Dendritic cell treated with granulocyte-macrophage colony-stimulating factor and Interleukin-4, amounts not matched to agents 40 ng/mL and 50 ng/mL, for 4 days (primary cell): ENCODE measurements at regions not wholly inside any gene's neighbourhood (a gene's known extent, or its start where the extent isn't known, plus 50 kb on each side); places are given as distances from the start of the nearest gene placed in this dataset.

Experiments
- H3K27ac Mint-ChIP-seq: one replicate; pipeline ENCODE4 v1.8.0; 2022; ENCODE audit warnings: mild to moderate bottlenecking, mixed read lengths
- H3K27me3 Mint-ChIP-seq: one replicate; pipeline ENCODE4 v1.8.0; 2022; ENCODE audit warnings: mild to moderate bottlenecking, mixed read lengths
- H3K36me3 Mint-ChIP-seq: one replicate; pipeline ENCODE4 v1.8.0; 2022; ENCODE audit warnings: low read depth, mixed read lengths
- H3K4me1 Mint-ChIP-seq: one replicate; pipeline ENCODE4 v1.8.0; 2022; ENCODE audit warnings: low read depth, mixed read lengths
- H3K4me3 Mint-ChIP-seq: one replicate; pipeline ENCODE4 v1.8.0; 2022; ENCODE audit warnings: mild to moderate bottlenecking, moderate library complexity, mixed read lengths
- H3K9me3 Mint-ChIP-seq: one replicate; pipeline ENCODE4 v1.8.0; 2022; ENCODE audit warnings: mixed read lengths
- intact Hi-C: fragments of 100-400 bp; cut with micrococcal nuclease; formaldehyde crosslinking; loops from one replicate; pipeline ENCODE4 v1.15.0; 2022

DNA sequence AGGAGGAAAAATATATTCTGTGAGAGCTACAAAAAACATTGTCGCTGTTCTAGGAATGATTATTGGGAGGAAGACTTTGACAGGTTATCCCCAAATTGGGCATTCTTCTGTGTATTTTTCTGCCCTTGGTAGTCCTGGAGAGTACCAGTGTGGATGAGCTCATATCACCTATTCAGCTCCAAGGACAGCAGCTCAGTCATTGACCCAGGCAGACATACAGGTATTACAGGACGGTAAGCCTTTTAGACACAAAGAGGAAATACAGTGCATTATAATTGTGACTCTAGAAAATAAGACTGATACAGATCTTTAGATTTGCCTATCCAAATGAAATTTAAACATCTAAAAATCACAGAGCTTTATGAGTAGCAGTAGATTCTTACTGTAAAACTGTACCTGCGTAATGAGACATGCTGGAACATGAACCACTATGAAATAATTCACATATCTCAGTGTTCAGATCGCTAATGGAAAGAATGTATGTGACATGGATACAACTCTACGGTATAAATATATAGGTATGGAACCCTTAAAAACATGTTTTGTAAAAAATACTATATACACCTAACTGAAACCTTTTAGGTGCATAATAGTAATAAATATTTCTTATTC is 56.0 kb downstream of the PLK2 start:
- intact Hi-C loops, result no loop called here
- Mint-ChIP-seq H3K9me3 (no peaks in the 10 kb centered on the region), H3K27ac (no peak overlapping the region), H3K36me3 (no peaks in the 10 kb centered on the region), H3K4me1 (no peaks in the 10 kb centered on the region), H3K4me3 (no peak overlapping the region), H3K27me3 (peaks cover 3% of the 10 kb centered on the region)

DNA sequence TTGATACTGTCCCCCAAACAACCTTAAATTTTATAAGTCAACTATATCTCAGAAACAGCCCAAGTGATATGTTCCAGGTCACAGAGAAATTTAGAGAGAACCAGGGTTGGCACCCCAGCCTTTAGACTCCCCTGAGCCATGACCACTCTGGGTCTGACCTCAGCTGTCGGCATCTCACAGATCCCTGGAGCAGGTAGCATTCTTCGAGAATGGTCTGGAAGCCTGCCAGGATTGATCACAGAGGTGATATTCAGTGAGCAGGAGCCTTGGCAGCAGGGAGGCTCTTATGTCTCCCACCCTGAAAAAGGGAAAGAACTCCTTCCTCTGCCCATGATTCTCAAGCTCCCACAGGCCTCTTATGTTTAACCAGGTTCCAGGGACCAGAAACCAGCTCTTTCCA is 58.2 kb downstream of the PLK2 start:
- no peaks in the 10 kb centered on the region for H3K9me3 Mint-ChIP-seq
- no peaks in the 10 kb centered on the region for H3K27me3 Mint-ChIP-seq
- no peaks in the 10 kb centered on the region for H3K4me1 Mint-ChIP-seq
- H3K27ac Mint-ChIP-seq, result no peak overlapping the region
- no peak overlapping the region for H3K4me3 Mint-ChIP-seq
- no peaks in the 10 kb centered on the region for H3K36me3 Mint-ChIP-seq
- intact Hi-C loops, result no loop called here

DNA sequence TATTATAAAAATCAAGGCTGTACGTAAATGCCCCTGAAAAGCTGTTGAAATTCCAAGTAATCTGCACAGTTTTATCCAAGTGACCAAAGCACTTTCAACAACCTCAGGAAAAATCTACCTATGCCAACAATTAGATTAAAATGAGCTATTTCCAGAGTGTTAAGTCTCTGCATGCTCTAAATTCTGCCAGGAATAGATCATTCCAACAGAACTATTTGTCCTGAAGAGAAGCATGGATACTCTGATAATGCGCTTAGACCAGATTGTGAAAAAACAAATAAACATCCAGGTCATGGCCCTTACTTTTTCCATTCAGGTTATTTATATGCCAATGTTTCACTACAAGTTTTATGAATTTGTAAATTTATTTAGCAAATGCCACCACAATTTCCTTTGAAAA is 59.1 kb downstream of the PLK2 start:
- Mint-ChIP-seq H3K27ac (no peak overlapping the region), H3K27me3 (no peaks in the 10 kb centered on the region), H3K36me3 (no peaks in the 10 kb centered on the region), H3K4me3 (no peak overlapping the region), H3K4me1 (no peaks in the 10 kb centered on the region), H3K9me3 (no peaks in the 10 kb centered on the region)
- intact Hi-C loops, result no loop called here

DNA sequence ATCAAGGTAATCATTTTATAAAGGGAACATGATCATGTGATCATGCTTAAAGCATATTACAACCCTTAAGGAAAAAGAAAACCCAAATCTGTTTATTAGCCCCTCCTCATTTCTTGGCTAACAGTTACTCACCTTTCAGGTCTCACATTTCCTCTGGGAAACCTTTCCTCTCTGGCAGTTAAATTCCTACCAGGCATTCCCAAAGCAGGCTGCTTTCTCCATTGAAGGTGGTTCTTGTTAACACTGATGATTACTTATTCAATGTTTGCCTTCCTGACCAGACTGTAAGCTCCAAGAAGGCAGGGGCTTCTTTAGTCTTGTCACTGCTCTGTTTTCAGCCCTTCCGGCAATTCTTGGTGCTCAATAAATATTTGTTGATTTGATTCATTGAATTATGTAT is 59.9 kb downstream of the PLK2 start:
- no peaks in the 10 kb centered on the region for H3K4me1 Mint-ChIP-seq
- no peaks in the 10 kb centered on the region for H3K27me3 Mint-ChIP-seq
- intact Hi-C loops, result no loop called here
- H3K9me3 Mint-ChIP-seq, result no peaks in the 10 kb centered on the region
- no peak overlapping the region for H3K4me3 Mint-ChIP-seq
- H3K27ac Mint-ChIP-seq, result no peak overlapping the region
- H3K36me3 Mint-ChIP-seq, result no peaks in the 10 kb centered on the region

DNA sequence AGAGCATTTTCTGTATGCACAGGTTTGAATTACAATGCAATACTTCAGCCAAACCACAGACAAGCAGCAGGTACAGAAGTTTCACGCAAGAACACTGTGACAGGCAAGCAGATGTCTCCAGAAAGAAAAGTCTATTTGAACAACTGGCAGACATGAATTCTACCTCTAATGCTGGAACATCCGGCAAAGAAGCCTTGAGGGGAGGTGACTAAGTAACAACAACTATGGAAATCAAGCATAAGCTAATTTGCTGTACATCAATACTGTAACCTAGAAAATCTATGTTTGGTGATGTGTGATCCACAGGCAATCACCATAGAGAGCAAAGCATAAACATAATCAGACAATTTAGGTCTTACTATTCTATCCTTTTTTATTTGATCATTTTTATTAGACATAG is 65.5 kb downstream of the PLK2 start:
- Mint-ChIP-seq H3K36me3 (no peaks in the 10 kb centered on the region), H3K9me3 (no peaks in the 10 kb centered on the region), H3K4me1 (no peaks in the 10 kb centered on the region), H3K4me3 (no peak overlapping the region), H3K27me3 (no peaks in the 10 kb centered on the region), H3K27ac (no peak overlapping the region)
- intact Hi-C loops, result no loop called here

DNA sequence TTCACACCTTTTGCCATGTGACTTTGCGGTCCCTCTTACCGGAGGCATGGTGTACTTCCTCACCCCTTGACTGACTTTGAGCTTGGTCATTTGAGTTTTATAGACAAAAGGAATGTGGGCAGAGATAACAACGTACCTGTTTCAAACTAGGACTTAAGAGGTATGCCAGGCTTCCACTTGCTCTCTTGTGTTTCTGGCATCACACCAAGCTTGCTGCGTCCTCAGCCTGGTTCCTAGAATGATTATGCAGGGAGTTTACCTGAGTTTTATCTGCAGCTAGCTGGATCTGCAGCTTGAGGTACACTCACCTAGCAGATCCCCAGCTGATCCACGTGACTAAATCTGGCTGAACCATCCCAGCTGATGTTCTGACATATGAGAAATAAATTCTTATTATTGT is 66.2 kb downstream of the PLK2 start:
- no peak overlapping the region for H3K27ac Mint-ChIP-seq
- H3K4me1 Mint-ChIP-seq, result no peaks in the 10 kb centered on the region
- H3K9me3 Mint-ChIP-seq, result no peaks in the 10 kb centered on the region
- intact Hi-C loops, result no loop called here
- H3K4me3 Mint-ChIP-seq, result no peak overlapping the region
- H3K36me3 Mint-ChIP-seq, result no peaks in the 10 kb centered on the region
- no peaks in the 10 kb centered on the region for H3K27me3 Mint-ChIP-seq

DNA sequence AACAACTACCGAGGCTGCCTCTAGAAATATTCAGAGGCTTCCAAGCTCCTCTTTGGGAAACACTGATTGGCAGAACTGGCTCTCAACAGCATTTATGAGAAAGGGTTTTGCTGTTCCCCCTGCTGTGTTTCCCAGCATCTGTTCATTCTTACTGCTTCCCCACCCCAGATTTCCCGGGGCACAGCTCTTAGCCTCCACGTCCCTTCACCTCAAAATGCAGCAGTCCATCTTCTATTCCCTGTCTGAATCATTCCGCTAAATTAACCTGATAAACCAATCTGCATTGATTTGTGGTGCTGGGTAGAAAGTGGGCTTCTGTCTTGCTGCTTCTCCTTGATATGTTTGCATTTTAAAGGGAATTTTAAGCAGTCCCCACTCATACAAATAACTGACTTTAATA is 67.4 kb downstream of the PLK2 start:
- no peaks in the 10 kb centered on the region for H3K9me3 Mint-ChIP-seq
- intact Hi-C loops, result no loop called here
- H3K36me3 Mint-ChIP-seq, result no peaks in the 10 kb centered on the region
- no peak overlapping the region for H3K27ac Mint-ChIP-seq
- H3K4me3 Mint-ChIP-seq, result no peak overlapping the region
- no peaks in the 10 kb centered on the region for H3K27me3 Mint-ChIP-seq
- H3K4me1 Mint-ChIP-seq, result no peaks in the 10 kb centered on the region

DNA sequence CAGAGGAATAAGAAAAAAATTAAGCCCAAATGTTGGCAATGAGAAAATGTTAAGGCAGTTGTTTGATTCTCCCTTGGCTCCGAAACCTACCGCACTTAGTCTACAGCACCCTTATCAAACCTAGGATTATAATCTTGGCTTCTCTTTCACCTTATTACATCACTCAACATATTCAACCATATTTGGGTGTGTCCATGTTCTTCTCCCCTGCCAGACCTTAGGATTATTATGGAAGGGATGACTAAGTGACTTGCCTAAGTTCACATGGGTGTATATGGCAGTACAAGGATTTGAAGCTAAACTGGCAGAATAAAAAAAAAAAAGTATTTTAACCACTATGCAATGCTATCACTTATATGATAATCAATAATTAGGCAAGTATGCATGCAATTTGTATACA is 76.4 kb downstream of the PLK2 start:
- no peaks in the 10 kb centered on the region for H3K4me1 Mint-ChIP-seq
- intact Hi-C loops, result no loop called here
- peaks cover 28% of the 10 kb centered on the region for H3K9me3 Mint-ChIP-seq
- H3K27me3 Mint-ChIP-seq, result no peaks in the 10 kb centered on the region
- no peaks in the 10 kb centered on the region for H3K36me3 Mint-ChIP-seq
- H3K27ac Mint-ChIP-seq, result no peak overlapping the region
- H3K4me3 Mint-ChIP-seq, result no peak overlapping the region

DNA sequence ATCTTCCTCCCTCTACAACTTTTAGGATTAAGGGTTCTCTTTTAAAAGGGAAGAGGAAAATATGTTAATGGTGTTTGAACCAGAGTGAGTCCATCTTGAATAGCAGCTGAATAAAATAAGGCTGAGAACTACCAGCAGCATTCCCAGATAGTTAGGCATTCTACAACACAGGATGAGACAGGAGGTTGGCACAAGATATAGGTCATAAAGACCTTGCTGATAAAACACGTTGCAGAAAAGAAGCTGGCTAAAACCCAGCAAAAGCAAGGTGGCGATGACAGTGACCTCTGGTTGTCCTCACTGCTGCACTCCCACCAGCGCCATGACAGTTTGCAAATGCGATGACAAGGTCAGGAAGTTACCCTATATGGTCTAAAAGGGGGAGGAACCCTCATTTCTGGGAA is 77.8 kb downstream of the PLK2 start:
- no peaks in the 10 kb centered on the region for H3K36me3 Mint-ChIP-seq
- peaks cover 38% of the 10 kb centered on the region for H3K9me3 Mint-ChIP-seq
- H3K4me1 Mint-ChIP-seq, result no peaks in the 10 kb centered on the region
- H3K27me3 Mint-ChIP-seq, result no peaks in the 10 kb centered on the region
- no peak overlapping the region for H3K27ac Mint-ChIP-seq
- intact Hi-C loops, result no loop called here
- no peak overlapping the region for H3K4me3 Mint-ChIP-seq

DNA sequence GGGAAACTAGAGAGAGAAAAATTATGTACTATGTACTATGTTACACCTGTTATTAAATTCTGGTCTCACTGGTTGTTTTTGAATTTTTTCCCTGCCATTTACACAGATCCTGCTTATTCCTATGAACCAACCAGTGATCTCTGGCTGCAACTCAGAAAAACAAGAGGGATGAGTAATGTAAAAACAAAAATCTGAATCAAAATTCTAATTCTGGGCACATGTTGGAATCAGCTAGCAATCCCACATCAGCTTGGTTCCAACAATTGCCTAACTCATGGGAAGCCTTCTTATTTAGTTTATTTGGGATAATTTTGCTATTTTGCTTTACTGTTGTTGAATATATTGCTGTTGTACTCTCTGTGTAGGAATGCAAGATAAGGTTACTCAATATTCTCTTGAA is 78.3 kb downstream of the PLK2 start:
- Mint-ChIP-seq H3K9me3 (peaks cover 43% of the 10 kb centered on the region), H3K27ac (no peak overlapping the region), H3K4me1 (no peaks in the 10 kb centered on the region), H3K4me3 (no peak overlapping the region), H3K36me3 (no peaks in the 10 kb centered on the region), H3K27me3 (no peaks in the 10 kb centered on the region)
- intact Hi-C loops, result no loop called here

DNA sequence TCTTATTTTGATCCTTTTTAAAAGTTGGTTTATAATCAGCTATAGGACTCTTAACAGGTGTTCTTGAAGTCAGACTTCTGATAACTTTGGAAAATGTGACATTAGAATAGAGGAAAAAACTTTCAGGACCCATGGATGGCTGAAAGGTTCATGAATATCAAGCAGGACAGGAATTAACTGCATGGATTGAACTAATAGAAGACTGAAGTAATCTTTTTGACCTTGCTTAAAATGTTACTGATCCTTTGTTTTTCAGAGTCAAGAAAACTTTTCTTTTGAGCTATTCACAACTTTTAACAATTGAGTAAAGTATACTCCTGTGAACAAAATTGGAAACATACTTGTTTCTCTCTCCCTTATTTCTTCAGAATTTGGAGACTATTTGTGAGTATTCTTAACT is 79.2 kb downstream of the PLK2 start:
- no peaks in the 10 kb centered on the region for H3K4me1 Mint-ChIP-seq
- intact Hi-C loops, result no loop called here
- H3K9me3 Mint-ChIP-seq, result peaks cover 52% of the 10 kb centered on the region
- no peaks in the 10 kb centered on the region for H3K36me3 Mint-ChIP-seq
- no peak overlapping the region for H3K27ac Mint-ChIP-seq
- no peak overlapping the region for H3K4me3 Mint-ChIP-seq
- no peaks in the 10 kb centered on the region for H3K27me3 Mint-ChIP-seq

DNA sequence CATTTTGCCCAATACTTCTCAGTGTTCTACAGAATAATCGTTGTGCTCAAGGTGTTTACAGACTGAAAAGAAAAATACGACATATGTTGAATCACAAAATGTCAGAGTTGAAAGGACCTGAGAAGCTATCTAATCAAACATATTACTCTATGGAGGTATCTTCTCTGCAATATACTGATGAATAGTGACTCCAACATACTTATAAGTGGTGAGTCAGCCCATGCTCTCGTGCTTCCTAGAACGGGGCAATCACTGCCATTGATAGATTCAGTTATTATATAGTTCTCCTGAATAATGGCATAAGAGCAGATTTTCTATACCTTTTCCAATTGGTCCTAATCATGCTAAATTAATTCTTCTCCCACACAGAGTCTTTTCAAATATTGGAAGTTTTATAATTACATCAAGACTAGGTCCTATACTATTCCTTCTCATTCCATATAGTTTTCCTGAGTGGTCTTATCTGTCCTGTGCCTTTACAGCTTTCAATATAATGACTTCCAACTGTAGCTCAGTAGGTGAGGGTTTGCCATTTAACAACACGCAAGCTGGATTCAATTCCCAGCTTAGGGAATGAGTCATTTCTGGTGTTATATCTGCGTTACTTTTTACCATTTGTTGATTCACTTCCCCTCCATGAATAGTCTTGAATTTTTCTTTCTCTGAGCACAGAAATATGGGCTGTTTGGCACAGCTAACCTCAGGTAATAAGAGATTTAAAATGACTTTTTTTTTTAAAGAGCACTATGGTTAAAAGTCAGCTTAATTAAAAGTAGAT is 81.1 kb downstream of the PLK2 start:
- no peak overlapping the region for H3K4me3 Mint-ChIP-seq
- H3K27ac Mint-ChIP-seq, result no peak overlapping the region
- peaks cover 65% of the 10 kb centered on the region for H3K9me3 Mint-ChIP-seq
- intact Hi-C loops, result no loop called here
- no peaks in the 10 kb centered on the region for H3K4me1 Mint-ChIP-seq
- no peaks in the 10 kb centered on the region for H3K27me3 Mint-ChIP-seq
- no peaks in the 10 kb centered on the region for H3K36me3 Mint-ChIP-seq

DNA sequence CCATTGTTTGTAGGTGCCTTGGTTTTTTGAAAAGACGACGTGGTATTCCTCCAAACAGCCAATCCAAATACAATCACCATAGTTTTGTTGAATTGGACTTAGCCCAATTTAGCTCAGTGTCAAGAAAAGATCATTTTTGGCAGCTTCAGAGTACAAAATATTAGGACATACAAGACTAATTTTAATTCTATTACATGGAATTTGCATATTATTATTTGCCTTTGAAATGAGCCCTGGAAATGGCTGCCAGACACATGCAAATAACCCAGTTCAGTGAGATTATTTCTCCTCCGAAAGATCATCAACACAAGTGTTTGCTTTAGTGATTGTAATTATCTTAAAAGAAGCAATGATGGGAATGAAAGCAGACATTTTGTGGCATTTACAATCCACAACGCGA is 89.3 kb downstream of the PLK2 start:
- no peaks in the 10 kb centered on the region for H3K36me3 Mint-ChIP-seq
- H3K9me3 Mint-ChIP-seq, result peaks cover 25% of the 10 kb centered on the region
- intact Hi-C loops, result no loop called here
- no peaks in the 10 kb centered on the region for H3K4me1 Mint-ChIP-seq
- H3K4me3 Mint-ChIP-seq, result no peak overlapping the region
- no peak overlapping the region for H3K27ac Mint-ChIP-seq
- no peaks in the 10 kb centered on the region for H3K27me3 Mint-ChIP-seq

DNA sequence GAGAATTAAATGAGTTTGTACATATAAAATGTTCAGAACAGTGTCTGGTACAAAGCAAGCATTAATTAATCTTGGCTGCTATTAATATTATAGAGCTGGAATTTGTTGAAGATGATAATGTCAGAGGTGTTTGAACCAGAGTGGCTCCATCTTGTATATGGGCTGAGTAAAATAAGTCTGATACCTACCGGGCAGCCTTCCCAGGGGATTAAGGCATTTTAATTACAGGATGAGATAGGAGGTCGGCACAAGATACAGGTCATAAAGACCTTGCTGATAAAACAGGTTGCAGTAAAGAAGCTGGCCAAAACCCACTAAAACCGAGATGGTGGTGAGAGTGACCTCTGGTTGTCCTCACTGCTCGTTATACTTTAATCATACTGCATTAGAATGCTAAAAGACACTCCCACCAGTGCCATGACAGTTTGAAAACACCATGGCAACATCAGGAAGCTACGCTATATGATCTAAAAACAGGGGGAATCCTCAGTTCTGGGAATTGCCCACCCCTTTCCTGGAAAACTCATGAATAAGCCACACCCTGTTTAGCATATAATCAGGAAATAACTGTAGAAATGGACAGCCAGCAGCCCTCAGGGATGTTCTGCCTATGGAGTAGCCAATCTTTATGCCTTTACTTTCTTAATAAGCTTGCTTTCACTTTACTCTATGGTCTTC is 90.2 kb downstream of the PLK2 start:
- H3K9me3 Mint-ChIP-seq, result peaks cover 20% of the 10 kb centered on the region
- no peaks in the 10 kb centered on the region for H3K4me1 Mint-ChIP-seq

More for the DNA sequence above, 90.2 kb downstream of the PLK2 start:
- no peak overlapping the region for H3K4me3 Mint-ChIP-seq
- H3K27me3 Mint-ChIP-seq, result no peaks in the 10 kb centered on the region
- intact Hi-C loops, result no loop called here
- no peak overlapping the region for H3K27ac Mint-ChIP-seq
- H3K36me3 Mint-ChIP-seq, result no peaks in the 10 kb centered on the region
